ENCODE measurements at regions not wholly inside any gene's neighbourhood (a gene's known extent, or its start where the extent isn't known, plus 50 kb on each side); places are given as distances from the start of the nearest gene placed in this dataset.

DNA sequence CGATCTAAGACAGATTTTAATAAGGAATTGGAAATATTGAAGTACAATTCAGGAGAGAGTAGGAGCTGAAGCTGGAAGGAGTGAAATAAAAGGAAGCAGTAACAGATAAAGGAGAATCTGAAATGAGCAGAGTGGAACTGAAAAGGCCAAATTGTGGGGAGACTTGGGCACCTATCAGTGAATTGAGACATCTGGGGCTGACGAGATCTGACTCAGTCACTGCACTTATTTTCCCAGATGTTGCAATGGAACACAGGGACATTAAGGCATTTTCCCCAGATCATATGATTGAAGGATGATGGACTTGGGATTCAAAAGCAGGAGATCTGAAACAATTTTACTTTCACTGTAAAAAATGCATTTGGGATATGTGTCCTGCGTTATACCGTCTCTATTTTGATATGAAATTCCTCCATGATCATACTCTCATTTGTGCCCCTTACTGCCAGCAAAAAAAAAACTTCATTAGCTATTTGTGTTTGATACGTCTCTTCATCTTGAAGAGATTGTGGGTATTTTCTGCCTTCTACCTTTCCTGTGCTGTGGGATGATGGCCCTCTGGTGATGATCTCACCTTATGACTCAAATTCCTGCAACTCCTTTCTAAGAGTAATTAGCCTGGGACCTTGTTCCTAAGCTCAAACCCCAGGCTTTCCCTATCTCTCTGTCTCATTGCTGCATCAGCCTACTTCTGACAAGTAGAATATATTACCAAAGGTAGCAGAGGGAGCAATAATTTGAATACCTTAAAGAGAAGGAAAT is 278.5 kb upstream of the MAN1A1 start:
- Histone ChIP-seq H3K4me2 (no peak overlapping the region), H3F3A (replicated peaks; ENCODE audit: low read depth) (no peaks in the 10 kb centered on the region), H3K9me2 (ENCODE audit: insufficient read depth) (no peaks in the 10 kb centered on the region), H3K4me3 (no peak overlapping the region), H3K4me1 (ENCODE audit: insufficient read depth) (no peaks in the 10 kb centered on the region), H3K36me3 (ENCODE audit: insufficient read depth) (no peaks in the 10 kb centered on the region), H4K20me1 (replicated peaks; ENCODE audit: insufficient read depth) (no peaks in the 10 kb centered on the region), H3K27ac (ENCODE audit: low read depth) (no peak overlapping the region), H3K79me2 (replicated peaks; ENCODE audit: insufficient read depth) (no peaks in the 10 kb centered on the region), H2AFZ (peak overlapping the region; percentile 84; the same call in 1 of the 2 replicates), H3K27me3 (ENCODE audit: insufficient read depth) (no peaks in the 10 kb centered on the region)
- Mint-ChIP-seq H3K27me3 (ENCODE audit: insufficient read depth, low read depth, poor library complexity) (no peaks in the 10 kb centered on the region), H3K9me3 (no peaks in the 10 kb centered on the region), H3K36me3 (ENCODE audit: low read depth) (no peaks in the 10 kb centered on the region), H3K4me1 (peaks cover 15% of the 10 kb centered on the region; the same call in 2 of the 3 replicates), H3K4me3 (no peak overlapping the region), H3K27ac (peak overlapping the region; percentile 51)
- peak; percentile 63 for ATAC-seq
- TF ChIP-seq, protein P1, sequence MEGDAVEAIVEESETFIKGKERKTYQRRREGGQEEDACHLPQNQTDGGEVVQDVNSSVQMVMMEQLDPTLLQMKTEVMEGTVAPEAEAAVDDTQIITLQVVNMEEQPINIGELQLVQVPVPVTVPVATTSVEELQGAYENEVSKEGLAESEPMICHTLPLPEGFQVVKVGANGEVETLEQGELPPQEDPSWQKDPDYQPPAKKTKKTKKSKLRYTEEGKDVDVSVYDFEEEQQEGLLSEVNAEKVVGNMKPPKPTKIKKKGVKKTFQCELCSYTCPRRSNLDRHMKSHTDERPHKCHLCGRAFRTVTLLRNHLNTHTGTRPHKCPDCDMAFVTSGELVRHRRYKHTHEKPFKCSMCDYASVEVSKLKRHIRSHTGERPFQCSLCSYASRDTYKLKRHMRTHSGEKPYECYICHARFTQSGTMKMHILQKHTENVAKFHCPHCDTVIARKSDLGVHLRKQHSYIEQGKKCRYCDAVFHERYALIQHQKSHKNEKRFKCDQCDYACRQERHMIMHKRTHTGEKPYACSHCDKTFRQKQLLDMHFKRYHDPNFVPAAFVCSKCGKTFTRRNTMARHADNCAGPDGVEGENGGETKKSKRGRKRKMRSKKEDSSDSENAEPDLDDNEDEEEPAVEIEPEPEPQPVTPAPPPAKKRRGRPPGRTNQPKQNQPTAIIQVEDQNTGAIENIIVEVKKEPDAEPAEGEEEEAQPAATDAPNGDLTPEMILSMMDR (conservative IDR thresholded peaks at IDR 0.05; ENCODE audit: low read depth in 2 of 2) = peak in 1 of 2 experiments; percentile 25; a peak in 1 of 4 replicates
- TF ChIP-seq EZH2phosphoT487 (IDR thresholded peaks at IDR 0.05; ENCODE audit: unreplicated experiment) (no peak), STAT1 (IDR thresholded peaks at IDR 0.05; ENCODE audit: unreplicated experiment) (no peak), ZNF331 (CRISPR knock-in tag; IDR thresholded peaks at IDR 0.05; ENCODE audit: low read depth) (no peak), ZNF114 (CRISPR knock-in tag; IDR thresholded peaks at IDR 0.05) (no peak)
- TF ChIP-seq, protein P2, sequence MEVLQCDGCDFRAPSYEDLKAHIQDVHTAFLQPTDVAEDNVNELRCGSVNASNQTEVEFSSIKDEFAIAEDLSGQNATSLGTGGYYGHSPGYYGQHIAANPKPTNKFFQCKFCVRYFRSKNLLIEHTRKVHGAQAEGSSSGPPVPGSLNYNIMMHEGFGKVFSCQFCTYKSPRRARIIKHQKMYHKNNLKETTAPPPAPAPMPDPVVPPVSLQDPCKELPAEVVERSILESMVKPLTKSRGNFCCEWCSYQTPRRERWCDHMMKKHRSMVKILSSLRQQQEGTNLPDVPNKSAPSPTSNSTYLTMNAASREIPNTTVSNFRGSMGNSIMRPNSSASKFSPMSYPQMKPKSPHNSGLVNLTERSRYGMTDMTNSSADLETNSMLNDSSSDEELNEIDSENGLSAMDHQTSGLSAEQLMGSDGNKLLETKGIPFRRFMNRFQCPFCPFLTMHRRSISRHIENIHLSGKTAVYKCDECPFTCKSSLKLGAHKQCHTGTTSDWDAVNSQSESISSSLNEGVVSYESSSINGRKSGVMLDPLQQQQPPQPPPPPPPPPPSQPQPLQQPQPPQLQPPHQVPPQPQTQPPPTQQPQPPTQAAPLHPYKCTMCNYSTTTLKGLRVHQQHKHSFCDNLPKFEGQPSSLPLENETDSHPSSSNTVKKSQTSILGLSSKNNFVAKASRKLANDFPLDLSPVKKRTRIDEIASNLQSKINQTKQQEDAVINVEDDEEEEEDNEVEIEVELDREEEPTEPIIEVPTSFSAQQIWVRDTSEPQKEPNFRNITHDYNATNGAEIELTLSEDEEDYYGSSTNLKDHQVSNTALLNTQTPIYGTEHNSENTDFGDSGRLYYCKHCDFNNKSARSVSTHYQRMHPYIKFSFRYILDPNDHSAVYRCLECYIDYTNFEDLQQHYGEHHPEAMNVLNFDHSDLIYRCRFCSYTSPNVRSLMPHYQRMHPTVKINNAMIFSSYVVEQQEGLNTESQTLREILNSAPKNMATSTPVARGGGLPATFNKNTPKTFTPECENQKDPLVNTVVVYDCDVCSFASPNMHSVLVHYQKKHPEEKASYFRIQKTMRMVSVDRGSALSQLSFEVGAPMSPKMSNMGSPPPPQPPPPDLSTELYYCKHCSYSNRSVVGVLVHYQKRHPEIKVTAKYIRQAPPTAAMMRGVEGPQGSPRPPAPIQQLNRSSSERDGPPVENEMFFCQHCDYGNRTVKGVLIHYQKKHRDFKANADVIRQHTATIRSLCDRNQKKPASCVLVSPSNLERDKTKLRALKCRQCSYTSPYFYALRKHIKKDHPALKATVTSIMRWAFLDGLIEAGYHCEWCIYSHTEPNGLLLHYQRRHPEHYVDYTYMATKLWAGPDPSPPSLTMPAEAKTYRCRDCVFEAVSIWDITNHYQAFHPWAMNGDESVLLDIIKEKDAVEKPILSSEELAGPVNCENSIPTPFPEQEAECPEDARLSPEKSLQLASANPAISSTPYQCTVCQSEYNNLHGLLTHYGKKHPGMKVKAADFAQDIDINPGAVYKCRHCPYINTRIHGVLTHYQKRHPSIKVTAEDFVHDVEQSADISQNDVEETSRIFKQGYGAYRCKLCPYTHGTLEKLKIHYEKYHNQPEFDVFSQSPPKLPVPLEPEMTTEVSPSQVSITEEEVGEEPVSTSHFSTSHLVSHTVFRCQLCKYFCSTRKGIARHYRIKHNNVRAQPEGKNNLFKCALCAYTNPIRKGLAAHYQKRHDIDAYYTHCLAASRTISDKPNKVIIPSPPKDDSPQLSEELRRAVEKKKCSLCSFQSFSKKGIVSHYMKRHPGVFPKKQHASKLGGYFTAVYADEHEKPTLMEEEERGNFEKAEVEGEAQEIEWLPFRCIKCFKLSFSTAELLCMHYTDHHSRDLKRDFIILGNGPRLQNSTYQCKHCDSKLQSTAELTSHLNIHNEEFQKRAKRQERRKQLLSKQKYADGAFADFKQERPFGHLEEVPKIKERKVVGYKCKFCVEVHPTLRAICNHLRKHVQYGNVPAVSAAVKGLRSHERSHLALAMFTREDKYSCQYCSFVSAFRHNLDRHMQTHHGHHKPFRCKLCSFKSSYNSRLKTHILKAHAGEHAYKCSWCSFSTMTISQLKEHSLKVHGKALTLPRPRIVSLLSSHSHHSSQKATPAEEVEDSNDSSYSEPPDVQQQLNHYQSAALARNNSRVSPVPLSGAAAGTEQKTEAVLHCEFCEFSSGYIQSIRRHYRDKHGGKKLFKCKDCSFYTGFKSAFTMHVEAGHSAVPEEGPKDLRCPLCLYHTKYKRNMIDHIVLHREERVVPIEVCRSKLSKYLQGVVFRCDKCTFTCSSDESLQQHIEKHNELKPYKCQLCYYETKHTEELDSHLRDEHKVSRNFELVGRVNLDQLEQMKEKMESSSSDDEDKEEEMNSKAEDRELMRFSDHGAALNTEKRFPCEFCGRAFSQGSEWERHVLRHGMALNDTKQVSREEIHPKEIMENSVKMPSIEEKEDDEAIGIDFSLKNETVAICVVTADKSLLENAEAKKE (CRISPR knock-in tag; IDR thresholded peaks at IDR 0.05) = no peak
- TF ChIP-seq, protein P3, sequence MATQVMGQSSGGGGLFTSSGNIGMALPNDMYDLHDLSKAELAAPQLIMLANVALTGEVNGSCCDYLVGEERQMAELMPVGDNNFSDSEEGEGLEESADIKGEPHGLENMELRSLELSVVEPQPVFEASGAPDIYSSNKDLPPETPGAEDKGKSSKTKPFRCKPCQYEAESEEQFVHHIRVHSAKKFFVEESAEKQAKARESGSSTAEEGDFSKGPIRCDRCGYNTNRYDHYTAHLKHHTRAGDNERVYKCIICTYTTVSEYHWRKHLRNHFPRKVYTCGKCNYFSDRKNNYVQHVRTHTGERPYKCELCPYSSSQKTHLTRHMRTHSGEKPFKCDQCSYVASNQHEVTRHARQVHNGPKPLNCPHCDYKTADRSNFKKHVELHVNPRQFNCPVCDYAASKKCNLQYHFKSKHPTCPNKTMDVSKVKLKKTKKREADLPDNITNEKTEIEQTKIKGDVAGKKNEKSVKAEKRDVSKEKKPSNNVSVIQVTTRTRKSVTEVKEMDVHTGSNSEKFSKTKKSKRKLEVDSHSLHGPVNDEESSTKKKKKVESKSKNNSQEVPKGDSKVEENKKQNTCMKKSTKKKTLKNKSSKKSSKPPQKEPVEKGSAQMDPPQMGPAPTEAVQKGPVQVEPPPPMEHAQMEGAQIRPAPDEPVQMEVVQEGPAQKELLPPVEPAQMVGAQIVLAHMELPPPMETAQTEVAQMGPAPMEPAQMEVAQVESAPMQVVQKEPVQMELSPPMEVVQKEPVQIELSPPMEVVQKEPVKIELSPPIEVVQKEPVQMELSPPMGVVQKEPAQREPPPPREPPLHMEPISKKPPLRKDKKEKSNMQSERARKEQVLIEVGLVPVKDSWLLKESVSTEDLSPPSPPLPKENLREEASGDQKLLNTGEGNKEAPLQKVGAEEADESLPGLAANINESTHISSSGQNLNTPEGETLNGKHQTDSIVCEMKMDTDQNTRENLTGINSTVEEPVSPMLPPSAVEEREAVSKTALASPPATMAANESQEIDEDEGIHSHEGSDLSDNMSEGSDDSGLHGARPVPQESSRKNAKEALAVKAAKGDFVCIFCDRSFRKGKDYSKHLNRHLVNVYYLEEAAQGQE (IDR thresholded peaks at IDR 0.05; ENCODE audit: unreplicated experiment) = no peak
- peak; percentile 28 for DNase-seq (ENCODE audit: low spot score)
